ENCODE measurements at regions not wholly inside any gene's neighbourhood (a gene's known extent, or its start where the extent isn't known, plus 50 kb on each side); places are given as distances from the start of the nearest gene placed in this dataset.

- no peak for DNase-seq (ENCODE audit: low spot score)
Measured at GRCh38 chr13:67791047-67791446, 560.9 kb upstream of the PCDH9 start.

- no peak for DNase-seq (ENCODE audit: low spot score)
Measured at GRCh38 chr13:67776151-67776550, 546.0 kb upstream of the PCDH9 start.

GRCh38 chr13:67775359-67775758 is 545.2 kb upstream of the PCDH9 start:
- no peak for DNase-seq (ENCODE audit: low spot score)

- DNase-seq (ENCODE audit: low spot score): no peak
Measured at GRCh38 chr13:67772807-67773453, 542.8 kb upstream of the PCDH9 start.

GRCh38 chr13:67771106-67771505 is 541.0 kb upstream of the PCDH9 start:
- no peak for DNase-seq (ENCODE audit: low spot score)

GRCh38 chr13:67769987-67770341 is 539.8 kb upstream of the PCDH9 start:
- no peak for DNase-seq (ENCODE audit: low spot score)

GRCh38 chr13:67769063-67769986 is 539.2 kb upstream of the PCDH9 start:
- no peak for DNase-seq (ENCODE audit: low spot score)

GRCh38 chr13:67763984-67764383 is 533.8 kb upstream of the PCDH9 start:
- no peak for DNase-seq (ENCODE audit: low spot score)

- no peak for DNase-seq (ENCODE audit: low spot score)
Measured at GRCh38 chr13:67763384-67763783, 533.2 kb upstream of the PCDH9 start.

- DNase-seq (ENCODE audit: low spot score): no peak
Measured at GRCh38 chr13:67758975-67759374, 528.8 kb upstream of the PCDH9 start.

GRCh38 chr13:67754012-67754411 is 523.9 kb upstream of the PCDH9 start:
- no peak for DNase-seq (ENCODE audit: low spot score)

GRCh38 chr13:67752759-67753158 is 522.6 kb upstream of the PCDH9 start:
- no peak for DNase-seq (ENCODE audit: low spot score)

GRCh38 chr13:67742478-67742877 is 512.3 kb upstream of the PCDH9 start:
- DNase-seq (ENCODE audit: low spot score): no peak

GRCh38 chr13:67740871-67741535 is 510.9 kb upstream of the PCDH9 start:
- no peak for DNase-seq (ENCODE audit: low spot score)

GRCh38 chr13:67736646-67737420 is 506.7 kb upstream of the PCDH9 start:
- DNase-seq (ENCODE audit: low spot score): peak; percentile 29

GRCh38 chr13:67735651-67736050 is 505.5 kb upstream of the PCDH9 start:
- no peak for DNase-seq (ENCODE audit: low spot score)

- DNase-seq (ENCODE audit: low spot score): no peak
Measured at GRCh38 chr13:67726979-67727378, 496.8 kb upstream of the PCDH9 start.

- no peak for DNase-seq (ENCODE audit: low spot score)
Measured at GRCh38 chr13:67725999-67726398, 495.9 kb upstream of the PCDH9 start.

GRCh38 chr13:67713571-67713970 is 483.4 kb upstream of the PCDH9 start:
- no peak for DNase-seq (ENCODE audit: low spot score)

GRCh38 chr13:67696775-67697174 is 466.6 kb upstream of the PCDH9 start:
- DNase-seq (ENCODE audit: low spot score): no peak

GRCh38 chr13:67664502-67664901 is 434.4 kb upstream of the PCDH9 start:
- DNase-seq (ENCODE audit: low spot score): no peak

- DNase-seq (ENCODE audit: low spot score): no peak
Measured at GRCh38 chr13:67662997-67663396, 432.9 kb upstream of the PCDH9 start.
